K562 (cell line): ENCODE measurements at regions not wholly inside any gene's neighbourhood (a gene's known extent, or its start where the extent isn't known, plus 50 kb on each side); places are given as distances from the start of the nearest gene placed in this dataset.

Experiments
- ATAC-seq: fragments of 200-7000 bp; cut with Tn5 transposase; 3 replicates; pipeline ENCODE4 v1.9.1; 2020; ENCODE audit warnings: moderate library complexity
- BruUV-seq: library from RNA; stranded (reverse); fragments of 400-500 nt; replicated peaks from 2 replicates; lab custom pipeline; 2021; lab: Mats Ljungman, UMichigan
- CTCF ChIA-PET: fragments of 300-600 bp; formaldehyde crosslinking; extraction: SDS; loops from one replicate; lab custom pipeline; 2021; ENCODE audit warnings: low intra/inter-chr PET ratio; lab: Yijun Ruan, JAX
- POLR2A ChIA-PET: fragments of 300-600, 350-650 bp; sonication (Branson Sonifier 250); formaldehyde crosslinking; extraction: SDS; loops from one replicate; lab custom pipeline; 2021; ENCODE audit warnings: antibody characterized with exemption, inconsistent platforms; lab: Yijun Ruan, JAX
- DNase-seq, 4 experiments: peaks; one replicate each; pipeline versions ENCODE4 v3.0.0 to v3.0.0-alpha.2; 2011 to 2018; ENCODE audit warnings: low spot score in 3 of 4, mixed read lengths in 3 of 4; ENCODE audit errors: extremely low read depth in 1 of 4
- FAIRE-seq: peaks from 2 replicates; lab custom pipeline; 2011; peaks lifted over from hg19 to GRCh38; lab: Jason Lieb, UNC
- H2AFZ ChIP-seq: 2 replicates; pipeline ENCODE4 v1.6.0; 2011; ENCODE audit warnings: low read depth, low read length, control low read depth, inconsistent platforms
- H3K27ac ChIP-seq: fragments of 200-600 bp; 3 replicates; pipeline ENCODE4 v1.8.0; 2011; ENCODE audit warnings: low read depth, mild to moderate bottlenecking, control low read depth, inconsistent platforms, low read length, moderate library complexity, mixed read lengths; ENCODE audit errors: extremely low read depth
- H3K27me3 ChIP-seq, 2 experiments: fragments of 300-600 bp in 1 of 2; 2 replicates in 1 of 2; 3 replicates in 1 of 2; pipeline versions ENCODE4 v1.6.0 to v1.8.0; 2011; ENCODE audit warnings: inconsistent platforms in 2 of 2, low read length in 2 of 2, mild to moderate bottlenecking in 1 of 2, mixed read lengths in 1 of 2, moderate library complexity in 1 of 2; ENCODE audit not compliant: control insufficient read depth in 2 of 2, insufficient read depth in 2 of 2
- H3K36me3 ChIP-seq: fragments of 300-600 bp; 3 replicates; pipeline ENCODE4 v1.8.0; 2011; ENCODE audit warnings: mild to moderate bottlenecking, low read length, inconsistent platforms; ENCODE audit not compliant: control insufficient read depth, insufficient read depth
- H3K4me1 ChIP-seq, 2 experiments: fragments of 200-600 bp in 1 of 2; replicated peaks in 1 of 2; 2 replicates in 1 of 2; 3 replicates in 1 of 2; pipeline versions ENCODE4 v1.5.1 to v1.8.0; 2011; ENCODE audit warnings: inconsistent platforms in 2 of 2, low read length in 2 of 2, mild to moderate bottlenecking in 1 of 2, mixed read lengths in 1 of 2, moderate library complexity in 1 of 2; ENCODE audit not compliant: control insufficient read depth in 2 of 2, insufficient read depth in 2 of 2
- H3K4me2 ChIP-seq: 2 replicates; pipeline ENCODE4 v1.6.1; 2011; ENCODE audit warnings: low read length, control low read depth, inconsistent platforms, mixed read lengths; ENCODE audit not compliant: insufficient read depth
- H3K4me3 ChIP-seq: fragments of 200-600 bp; sonication (generic), shearing (Covaris generic); 2 replicates; pipeline ENCODE4 v1.5.1; 2016; ENCODE audit warnings: control low read depth, inconsistent platforms
- H3K79me2 ChIP-seq: fragments of 200-600 bp; 3 replicates; pipeline ENCODE4 v1.8.0; 2011; ENCODE audit warnings: low read length, inconsistent platforms; ENCODE audit not compliant: control insufficient read depth, insufficient read depth
- H3K9ac ChIP-seq, 2 experiments: 2 replicates each; pipeline versions ENCODE4 v1.6.0 to v1.6.1; 2011; ENCODE audit warnings: low read depth in 2 of 2, low read length in 2 of 2, control low read depth in 1 of 2, inconsistent platforms in 1 of 2, mild to moderate bottlenecking in 1 of 2, mixed read lengths in 1 of 2; ENCODE audit not compliant: insufficient read depth in 1 of 2
- H3K9me1 ChIP-seq: one replicate; pipeline ENCODE4 v1.6.0; 2011; ENCODE audit warnings: inconsistent platforms, mild to moderate bottlenecking, low read length, moderate library complexity; ENCODE audit not compliant: control insufficient read depth, insufficient read depth
- H3K9me3 ChIP-seq: replicated peaks from 2 replicates; pipeline ENCODE4 v1.5.1; 2011; ENCODE audit warnings: low read depth, low read length, inconsistent platforms; ENCODE audit not compliant: control insufficient read depth, insufficient read depth
- H4K20me1 ChIP-seq: replicated peaks from 2 replicates; pipeline ENCODE4 v1.6.1; 2011; ENCODE audit warnings: low read length, inconsistent platforms, mixed read lengths; ENCODE audit not compliant: control insufficient read depth, insufficient read depth
- MEF2A ChIP-seq: IDR thresholded peaks from 2 replicates; pipeline ENCODE4 v1.6.1; 2011; ENCODE audit warnings: low read depth, mild to moderate bottlenecking, low read length, moderate library complexity; ENCODE audit not compliant: control insufficient read depth
- WGBS: fragments of 100-300 bp; shearing (Covaris generic); methylation state at CpG from one replicate; pipeline ENCODE4 v1.1.6; 2016; ENCODE audit warnings: low coverage, mixed read lengths; ENCODE audit not compliant: insufficient coverage; ENCODE audit errors: missing lambda C conversion rate; 5-methylcytosine and 5-hydroxymethylcytosine counted together
- in situ Hi-C: fragments of 300-500 bp; cut with MboI; formaldehyde crosslinking; loops from 4 replicates; pipeline ENCODE4 v1.15.0; 2018; ENCODE audit warnings: inconsistent platforms, mixed read lengths
- intact Hi-C: fragments of 100-400 bp; cut with micrococcal nuclease; formaldehyde crosslinking; loops from 2 replicates; pipeline ENCODE4 v1.14.2; 2022
- TF ChIP-seq, protein P1 (sequence below): fragments of 450-650 bp; IDR thresholded peaks from 2 replicates; pipeline ENCODE4 v1.6.1; 2017; ENCODE audit warnings: antibody characterized with exemption, mild to moderate bottlenecking

DNA sequence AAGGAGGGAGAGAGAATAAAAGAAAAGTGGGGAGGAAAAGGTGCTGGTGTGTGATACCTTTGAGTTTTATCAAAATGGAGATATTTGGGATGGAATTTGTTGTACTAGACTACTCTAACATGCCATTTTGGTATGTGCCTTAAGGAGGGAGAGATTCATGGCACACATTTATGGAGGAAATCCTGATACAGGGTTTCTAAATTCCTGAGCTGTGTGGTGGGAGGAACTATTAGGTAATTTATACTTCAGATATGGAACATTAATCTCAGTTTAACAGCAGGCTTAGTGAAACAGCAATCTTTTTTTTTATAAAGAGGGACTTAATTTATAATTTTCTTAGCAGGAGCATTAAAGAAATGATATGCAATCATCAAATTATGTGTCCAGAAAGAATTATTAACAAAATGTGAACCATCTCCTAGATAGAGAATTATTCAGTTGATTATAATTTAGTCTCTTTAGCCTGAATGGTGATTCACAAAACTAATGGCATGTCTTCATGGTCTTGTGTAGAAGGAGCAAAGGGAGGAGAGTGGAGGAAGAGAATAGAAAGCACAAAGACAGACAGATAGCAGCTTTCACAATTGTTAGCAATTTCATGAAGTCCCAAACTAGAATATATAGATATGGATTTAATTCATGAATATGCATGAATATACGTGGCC, 301.6 kb downstream of the HLX start (continued):
- TF ChIP-seq, protein P1, sequence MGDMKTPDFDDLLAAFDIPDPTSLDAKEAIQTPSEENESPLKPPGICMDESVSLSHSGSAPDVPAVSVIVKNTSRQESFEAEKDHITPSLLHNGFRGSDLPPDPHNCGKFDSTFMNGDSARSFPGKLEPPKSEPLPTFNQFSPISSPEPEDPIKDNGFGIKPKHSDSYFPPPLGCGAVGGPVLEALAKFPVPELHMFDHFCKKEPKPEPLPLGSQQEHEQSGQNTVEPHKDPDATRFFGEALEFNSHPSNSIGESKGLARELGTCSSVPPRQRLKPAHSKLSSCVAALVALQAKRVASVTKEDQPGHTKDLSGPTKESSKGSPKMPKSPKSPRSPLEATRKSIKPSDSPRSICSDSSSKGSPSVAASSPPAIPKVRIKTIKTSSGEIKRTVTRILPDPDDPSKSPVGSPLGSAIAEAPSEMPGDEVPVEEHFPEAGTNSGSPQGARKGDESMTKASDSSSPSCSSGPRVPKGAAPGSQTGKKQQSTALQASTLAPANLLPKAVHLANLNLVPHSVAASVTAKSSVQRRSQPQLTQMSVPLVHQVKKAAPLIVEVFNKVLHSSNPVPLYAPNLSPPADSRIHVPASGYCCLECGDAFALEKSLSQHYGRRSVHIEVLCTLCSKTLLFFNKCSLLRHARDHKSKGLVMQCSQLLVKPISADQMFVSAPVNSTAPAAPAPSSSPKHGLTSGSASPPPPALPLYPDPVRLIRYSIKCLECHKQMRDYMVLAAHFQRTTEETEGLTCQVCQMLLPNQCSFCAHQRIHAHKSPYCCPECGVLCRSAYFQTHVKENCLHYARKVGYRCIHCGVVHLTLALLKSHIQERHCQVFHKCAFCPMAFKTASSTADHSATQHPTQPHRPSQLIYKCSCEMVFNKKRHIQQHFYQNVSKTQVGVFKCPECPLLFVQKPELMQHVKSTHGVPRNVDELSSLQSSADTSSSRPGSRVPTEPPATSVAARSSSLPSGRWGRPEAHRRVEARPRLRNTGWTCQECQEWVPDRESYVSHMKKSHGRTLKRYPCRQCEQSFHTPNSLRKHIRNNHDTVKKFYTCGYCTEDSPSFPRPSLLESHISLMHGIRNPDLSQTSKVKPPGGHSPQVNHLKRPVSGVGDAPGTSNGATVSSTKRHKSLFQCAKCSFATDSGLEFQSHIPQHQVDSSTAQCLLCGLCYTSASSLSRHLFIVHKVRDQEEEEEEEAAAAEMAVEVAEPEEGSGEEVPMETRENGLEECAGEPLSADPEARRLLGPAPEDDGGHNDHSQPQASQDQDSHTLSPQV, result no peak
- no peak for TF ChIP-seq MEF2A
- TF ChIP-seq, all 486 proteins: peak for 0

DNA sequence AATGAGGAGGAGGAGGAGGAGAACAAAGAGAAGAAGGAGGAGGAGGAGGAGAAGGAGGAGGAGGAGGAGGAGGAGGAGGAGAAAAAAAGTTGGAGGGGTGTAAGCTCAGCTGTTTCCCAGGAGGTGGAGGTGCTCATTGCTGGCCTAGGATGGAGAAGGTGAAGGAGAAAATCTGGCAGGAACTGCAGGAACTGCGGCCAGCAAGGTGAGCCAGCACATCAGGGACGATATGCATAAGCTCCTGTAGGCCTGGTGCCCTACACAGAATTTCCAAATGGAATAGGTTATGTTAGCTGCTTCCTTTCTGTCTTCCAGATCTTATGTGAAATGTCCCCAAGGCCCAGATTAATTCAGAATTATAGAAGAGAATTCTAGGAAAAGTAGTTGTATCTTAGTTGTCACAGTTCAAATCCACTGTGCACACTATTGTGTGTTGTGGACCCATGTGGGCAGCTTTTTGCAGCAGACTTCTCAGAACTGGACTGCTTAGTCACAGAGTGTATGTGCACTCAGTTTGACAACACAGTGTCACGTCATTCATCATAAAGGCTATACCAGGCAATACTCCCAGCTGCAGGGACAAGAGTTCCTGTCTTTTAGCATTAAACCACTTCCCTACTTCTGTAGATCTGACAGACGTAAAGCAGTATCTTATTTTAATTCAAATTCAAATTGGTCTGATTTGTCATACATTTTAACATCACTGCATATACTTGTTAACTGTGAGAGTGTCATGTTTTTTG, 303.7 kb downstream of the HLX start:
- ATAC-seq, result peak; percentile 46; the same call in 2 of the 3 replicates
- intact Hi-C loops, result no loop called here
- no peaks in the 10 kb centered on the region for H3K36me3 ChIP-seq
- no peaks in the 10 kb centered on the region for H3K9me1 ChIP-seq
- peak; percentile 23 for FAIRE-seq
- peak in 2 of 4 experiments; percentile 27 to 46 for DNase-seq
- H3K4me1 ChIP-seq, result no peaks in the 10 kb centered on the region; a peak in 1 of 5 replicates
- ChIA-PET CTCF (no interaction called here), POLR2A (interaction anchor here (0.7 kb wide), 1 partner anchor 370 kb away, joined by 3 read pairs; no protein-coding TSS in a partner anchor)
- no peaks in the 10 kb centered on the region for H4K20me1 ChIP-seq
- no peaks in the 10 kb centered on the region for H3K9me3 ChIP-seq
- in situ Hi-C loops, result no loop called here
- no peaks in the 10 kb centered on the region for H3K27me3 ChIP-seq
- BruUV-seq, result no TSS peak
- no peak overlapping the region; the same call in 1 of the 2 replicates for H3K4me2 ChIP-seq
- 0% methylated on average over 4 of the region's 4 CpGs for WGBS
- H3K27ac ChIP-seq, result no peak overlapping the region
- no peak overlapping the region for H2AFZ ChIP-seq
- H3K79me2 ChIP-seq, result no peaks in the 10 kb centered on the region
- no peak overlapping the region for H3K4me3 ChIP-seq
- no peak overlapping the region for H3K9ac ChIP-seq
